Endodermal cell (in vitro differentiated cells): ENCODE measurements at regions not wholly inside any gene's neighbourhood (a gene's known extent, or its start where the extent isn't known, plus 50 kb on each side); places are given as distances from the start of the nearest gene placed in this dataset.

ENCODE experiments used
- DNase-seq: peaks from one replicate; pipeline ENCODE4 v3.0.0-alpha.2; 2017
- H3K27ac ChIP-seq: 2 replicates; pipeline ENCODE4 v1.5.1; 2013; ENCODE audit warnings: mild to moderate bottlenecking, low read depth, low read length, moderate library complexity
- H3K27me3 ChIP-seq: 2 replicates; pipeline ENCODE4 v1.6.1; 2013; ENCODE audit warnings: mild to moderate bottlenecking, low read length, moderate library complexity; ENCODE audit not compliant: insufficient read depth, control insufficient read depth, poor library complexity, severe bottlenecking
- H3K36me3 ChIP-seq: 2 replicates; pipeline ENCODE4 v1.7.0; 2013; ENCODE audit warnings: mild to moderate bottlenecking, low read length, moderate library complexity; ENCODE audit not compliant: control insufficient read depth, insufficient read depth
- H3K4me1 ChIP-seq: one replicate; pipeline ENCODE4 v1.7.0; 2013; ENCODE audit warnings: low read length; ENCODE audit not compliant: control insufficient read depth, insufficient read depth
- H3K4me3 ChIP-seq: 2 replicates; pipeline ENCODE4 v1.5.1; 2013; ENCODE audit warnings: mild to moderate bottlenecking, low read length, moderate library complexity
- H3K9ac ChIP-seq: 2 replicates; pipeline ENCODE4 v1.6.1; 2013; ENCODE audit warnings: mild to moderate bottlenecking, low read length, moderate library complexity; ENCODE audit not compliant: poor library complexity, severe bottlenecking; ENCODE audit errors: extremely low read depth
- H3K9me3 ChIP-seq: 2 replicates; pipeline ENCODE4 v1.6.1; 2013; ENCODE audit warnings: mild to moderate bottlenecking, low read length, moderate library complexity; ENCODE audit not compliant: control insufficient read depth
- H3K27ac Mint-ChIP-seq: 2 replicates; pipeline ENCODE4 v1.8.0; 2020; ENCODE audit warnings: mixed read lengths
- H3K27me3 Mint-ChIP-seq: 2 replicates; pipeline ENCODE4 v1.8.0; 2021; ENCODE audit warnings: mild to moderate bottlenecking, mixed read lengths; ENCODE audit not compliant: insufficient read depth
- H3K36me3 Mint-ChIP-seq: 2 replicates; pipeline ENCODE4 v1.8.0; 2020; ENCODE audit warnings: low read depth, mixed read lengths
- H3K4me1 Mint-ChIP-seq: 2 replicates; pipeline ENCODE4 v1.8.0; 2020; ENCODE audit warnings: mixed read lengths
- H3K4me3 Mint-ChIP-seq: 2 replicates; pipeline ENCODE4 v1.8.0; 2020; ENCODE audit warnings: mild to moderate bottlenecking, moderate library complexity, mixed read lengths
- H3K9me3 Mint-ChIP-seq: 2 replicates; pipeline ENCODE4 v1.8.0; 2020; ENCODE audit warnings: mild to moderate bottlenecking, mixed read lengths
- CTCF ChIP-seq: fragments of 200-600 bp; sonication (generic); conservative IDR thresholded peaks from 2 replicates; pipeline ENCODE4 v1.5.0; 2021; ENCODE audit warnings: antibody characterized with exemption, mild to moderate bottlenecking
- WGBS, 2 experiments: methylation state at CpG; one replicate each; pipeline versions ENCODE4 v1.1.5 to v1.1.7; 2013; ENCODE audit warnings: missing lambda C conversion rate in 2 of 2, mixed read lengths in 1 of 2; ENCODE audit not compliant: insufficient coverage in 1 of 2, insufficient read length in 1 of 2; 5-methylcytosine and 5-hydroxymethylcytosine counted together

GRCh38 chr18:45340884-45341283 is 274.4 kb upstream of the SLC14A2 start:
- Histone ChIP-seq H3K9ac (no peak overlapping the region), H3K4me3 (peak overlapping the region; percentile 21), H3K4me1 (peaks cover 18% of the 10 kb centered on the region), H3K27ac (no peak overlapping the region), H3K27me3 (no peaks in the 10 kb centered on the region), H3K9me3 (peaks cover 4% of the 10 kb centered on the region), H3K36me3 (no peaks in the 10 kb centered on the region)
- Mint-ChIP-seq H3K4me1 (peaks cover 52% of the 10 kb centered on the region), H3K27me3 (no peaks in the 10 kb centered on the region), H3K4me3 (peak overlapping the region; percentile 4), H3K27ac (no peak overlapping the region), H3K36me3 (no peaks in the 10 kb centered on the region), H3K9me3 (peaks cover 10% of the 10 kb centered on the region)
- 80 to 84% methylated on average over 1 to 3 of the region's 3 CpGs for WGBS, 2 experiments
- no peak for DNase-seq
- TF ChIP-seq CTCF, result no peak

- Histone ChIP-seq H3K27me3 (no peaks in the 10 kb centered on the region), H3K27ac (no peak overlapping the region), H3K4me3 (no peak overlapping the region), H3K9me3 (peaks cover 4% of the 10 kb centered on the region), H3K4me1 (peaks cover 14% of the 10 kb centered on the region), H3K9ac (no peak overlapping the region), H3K36me3 (no peaks in the 10 kb centered on the region)
- DNase-seq, result no peak
- Mint-ChIP-seq H3K9me3 (peaks cover 10% of the 10 kb centered on the region), H3K27me3 (no peaks in the 10 kb centered on the region), H3K4me1 (peaks cover 46% of the 10 kb centered on the region), H3K27ac (no peak overlapping the region), H3K36me3 (no peaks in the 10 kb centered on the region), H3K4me3 (no peak overlapping the region)
- WGBS, 2 experiments, result 70 to 80% methylated on average over 1 to 2 of the region's 2 CpGs
- peak; percentile 69 for TF ChIP-seq CTCF
These were observed 273.8 kb upstream of the SLC14A2 start for GRCh38 chr18:45341454-45341853.

GRCh38 chr18:45342166-45342565 is 273.1 kb upstream of the SLC14A2 start:
- H3K4me1 Mint-ChIP-seq, result peaks cover 41% of the 10 kb centered on the region
- H3K9me3 Mint-ChIP-seq, result peaks cover 10% of the 10 kb centered on the region
- peaks cover 14% of the 10 kb centered on the region for H3K4me1 ChIP-seq
- peaks cover 4% of the 10 kb centered on the region for H3K9me3 ChIP-seq
- no peak overlapping the region for H3K27ac ChIP-seq
- no peaks in the 10 kb centered on the region for H3K36me3 Mint-ChIP-seq
- peak; percentile 50 for DNase-seq
- no peaks in the 10 kb centered on the region for H3K27me3 Mint-ChIP-seq
- no peaks in the 10 kb centered on the region for H3K36me3 ChIP-seq
- 48 to 53% methylated on average over 3 of the region's 3 CpGs for WGBS, 2 experiments
- no peak overlapping the region for H3K27ac Mint-ChIP-seq
- no peak overlapping the region for H3K9ac ChIP-seq
- no peak for TF ChIP-seq CTCF
- peak overlapping the region; percentile 15 for H3K4me3 ChIP-seq
- no peaks in the 10 kb centered on the region for H3K27me3 ChIP-seq
- no peak overlapping the region for H3K4me3 Mint-ChIP-seq
